Fibroblast of skin of back (primary cell): ENCODE measurements at regions not wholly inside any gene's neighbourhood (a gene's known extent, or its start where the extent isn't known, plus 50 kb on each side); places are given as distances from the start of the nearest gene placed in this dataset.
"Not testable (repeated sequence)": the region's sequence is repeated elsewhere in the genome, so short reads cannot be mapped to it uniquely, and the experiment has no call there.

ENCODE experiments used
- DNase-seq: peaks from one replicate; pipeline ENCODE4 v3.0.0-alpha.2; 2013

DNA sequence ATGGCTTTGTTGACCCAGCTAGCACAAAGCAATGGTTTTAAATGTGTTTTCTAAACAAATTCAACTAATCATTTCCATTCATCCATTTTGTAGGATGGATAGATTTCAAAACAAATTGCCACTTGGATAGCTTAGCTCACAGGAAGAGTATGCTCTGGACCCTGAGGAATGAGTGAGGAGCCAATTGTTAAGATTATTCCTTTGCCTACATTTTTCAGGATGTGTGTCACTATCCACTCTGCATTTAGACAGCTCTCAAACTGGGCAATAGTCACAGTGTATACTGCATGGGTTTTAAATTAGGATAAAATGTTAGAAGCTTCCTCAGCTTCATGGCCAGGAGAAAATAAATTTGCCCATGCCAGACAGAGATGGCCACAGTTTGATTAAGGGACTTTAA lies 605.6 kb upstream of the TEX47 start:
- DNase-seq, result peak; percentile 69

DNA sequence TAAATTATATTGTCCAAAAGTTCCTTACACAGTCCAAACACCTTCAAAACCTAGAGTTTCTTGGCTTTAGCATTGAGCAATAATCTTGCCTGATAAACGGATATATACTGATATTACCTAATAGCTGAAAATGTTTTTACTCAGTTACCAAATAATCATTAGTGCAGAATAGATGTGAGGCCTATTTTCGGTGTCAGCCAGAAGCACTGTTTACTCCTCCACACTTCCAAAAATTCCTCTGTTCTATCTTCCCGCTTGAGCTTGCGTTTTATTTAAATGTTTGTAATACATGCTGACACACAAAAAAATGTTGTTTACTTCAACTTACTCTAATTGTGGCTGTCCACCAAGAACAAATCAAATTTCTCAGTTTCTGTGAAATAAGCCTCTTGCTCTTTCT lies 606.2 kb upstream of the TEX47 start:
- no peak for DNase-seq

DNA sequence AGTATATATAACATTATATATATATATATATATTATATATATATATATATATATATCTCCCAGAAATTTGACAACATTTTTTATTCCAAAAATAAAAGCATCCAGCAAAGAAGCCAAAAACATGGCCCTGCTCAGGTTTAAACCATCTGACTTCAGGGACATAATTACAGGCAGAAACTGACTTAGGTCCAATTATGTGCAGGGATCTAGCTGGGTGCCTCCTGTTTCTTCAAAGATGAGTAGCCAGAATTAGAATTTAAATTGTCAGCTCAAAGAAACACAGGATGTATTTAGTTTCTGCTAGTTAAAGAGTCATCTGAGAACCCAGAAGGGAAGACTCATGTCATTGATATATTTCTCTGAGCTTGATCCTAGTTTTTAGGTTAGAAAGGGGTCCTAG lies 656.4 kb upstream of the TEX47 start:
- DNase-seq, result no peak

DNA sequence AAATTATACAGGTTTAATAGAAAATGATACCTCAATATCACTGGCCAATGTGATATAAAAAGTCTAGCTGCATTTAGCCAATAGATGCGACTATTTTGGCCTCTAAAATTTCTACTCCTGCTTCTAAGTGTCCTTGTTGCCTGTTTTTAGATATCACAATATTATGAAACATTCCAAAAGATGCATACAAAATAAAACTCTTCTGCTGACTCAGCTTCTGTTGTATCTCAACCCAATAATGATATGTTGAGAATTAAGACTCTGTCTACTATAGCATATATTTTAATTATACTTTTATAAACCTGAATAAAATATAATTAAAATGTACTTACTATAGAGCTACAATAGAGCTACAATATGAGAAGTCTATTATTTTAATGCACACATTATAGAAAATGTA lies 661.0 kb upstream of the TEX47 start:
- DNase-seq, result no peak

DNA sequence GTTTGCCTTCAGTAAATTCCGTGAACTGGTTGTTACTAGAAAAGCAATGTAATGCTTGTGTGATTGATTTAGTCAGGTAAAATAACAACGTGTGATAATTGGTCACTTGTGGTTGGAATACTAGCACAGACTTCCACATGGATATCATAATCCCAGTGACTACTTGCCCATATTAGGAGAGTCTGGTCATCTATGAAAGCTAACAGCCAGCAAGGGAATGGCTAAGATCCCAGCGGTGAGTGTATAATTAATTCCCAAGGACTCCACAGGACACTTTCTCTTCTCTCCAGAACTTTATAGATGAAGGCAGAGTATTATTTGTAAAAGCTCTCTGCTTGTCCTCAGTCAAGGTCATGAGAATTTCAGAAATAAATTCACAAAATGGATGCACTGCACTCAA lies 662.6 kb upstream of the TEX47 start:
- peak; percentile 1 for DNase-seq

DNA sequence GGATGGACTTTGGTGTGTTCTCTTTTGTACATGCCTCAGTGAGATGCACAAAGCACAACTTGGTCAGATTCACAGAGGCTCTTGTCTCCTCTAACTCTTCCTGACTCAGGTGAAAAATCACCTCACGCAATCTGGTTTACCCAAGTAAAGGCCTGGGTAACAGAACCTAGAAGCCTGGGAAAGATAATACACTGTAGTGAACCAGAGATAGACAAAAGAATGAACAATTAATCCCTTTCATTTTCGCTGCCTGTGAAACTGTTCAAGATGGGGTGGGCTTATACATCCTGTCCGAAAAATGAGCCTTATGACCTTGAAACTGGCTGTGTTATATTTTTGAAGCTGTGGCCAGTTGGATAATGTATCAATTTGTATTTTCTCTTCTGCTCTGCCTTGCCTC lies 678.9 kb upstream of the TEX47 start:
- no peak for DNase-seq

DNA sequence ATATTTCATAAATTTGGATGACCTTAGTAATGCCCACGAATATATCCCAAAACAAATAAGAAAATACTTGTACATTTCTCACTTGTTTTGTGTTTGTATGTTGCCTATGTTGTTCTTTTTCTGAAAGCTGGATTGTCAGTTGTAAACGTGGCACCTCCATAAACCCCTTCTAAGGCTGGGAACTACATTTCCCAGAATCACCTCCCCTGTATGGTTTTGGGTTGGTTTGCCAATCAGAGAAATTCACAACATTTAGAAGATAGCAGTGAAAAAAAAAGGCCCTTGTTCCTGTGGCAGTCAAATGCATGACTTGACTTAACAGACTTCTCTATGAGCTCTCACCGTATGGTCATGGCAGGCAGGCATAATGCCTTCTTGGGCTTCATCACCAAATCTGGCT lies 676.3 kb upstream of the STEAP1 start:
- no peak for DNase-seq

DNA sequence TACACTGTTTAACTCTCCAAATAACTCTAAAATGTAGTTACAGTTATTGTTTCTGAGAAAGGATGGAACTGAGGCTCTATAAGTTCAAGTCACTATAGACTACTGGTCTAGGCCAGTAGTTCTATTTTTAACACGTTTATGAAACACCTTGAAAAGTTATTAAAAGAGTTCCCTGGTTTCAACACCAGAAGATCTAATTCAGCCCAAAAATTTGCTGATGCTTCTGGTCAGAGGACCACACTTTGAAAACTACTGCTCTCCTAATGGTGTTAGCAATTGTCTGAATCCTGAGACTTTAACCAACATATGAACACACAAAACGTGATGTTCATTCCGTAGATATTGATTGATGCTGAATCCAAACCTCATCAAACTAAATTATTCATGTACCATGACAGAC lies 658.6 kb upstream of the STEAP1 start:
- DNase-seq, result no peak

DNA sequence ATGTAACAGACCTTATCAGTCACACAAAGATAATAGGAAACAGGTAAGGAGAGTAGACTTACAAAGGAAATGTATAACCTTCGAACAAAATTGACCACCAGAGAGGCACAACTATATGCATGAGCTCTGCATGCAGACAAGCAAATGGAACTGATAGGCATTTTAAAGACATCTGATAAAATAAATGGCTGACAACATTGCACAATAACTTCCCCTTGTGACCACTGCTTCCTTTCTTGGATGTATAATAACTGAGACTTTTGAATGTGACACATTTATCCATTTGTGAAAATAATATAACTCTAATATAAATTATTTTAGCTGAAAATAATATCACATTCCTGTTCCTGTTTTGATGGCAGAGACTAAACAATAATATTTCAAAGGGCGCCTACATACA lies 654.2 kb upstream of the STEAP1 start:
- no peak for DNase-seq

DNA sequence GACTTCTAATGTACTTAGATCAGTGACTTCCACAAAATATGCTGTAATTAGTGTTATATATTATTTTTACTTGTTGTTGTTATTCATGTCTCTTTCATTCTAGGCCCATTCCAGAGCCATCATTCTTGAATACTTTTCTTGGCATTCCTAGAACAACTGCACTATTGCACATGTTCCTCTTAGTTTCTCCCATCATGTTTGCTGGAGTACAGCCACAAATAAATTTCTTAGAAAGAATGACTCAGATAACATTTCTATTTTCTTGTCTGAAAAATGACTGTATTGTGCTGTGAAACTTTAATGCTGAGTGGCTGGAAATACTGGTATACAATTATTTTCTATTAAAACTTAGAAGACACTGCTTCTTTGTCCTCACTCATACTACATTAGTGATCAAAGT lies 651.0 kb upstream of the STEAP1 start:
- DNase-seq, result peak; percentile 2

DNA sequence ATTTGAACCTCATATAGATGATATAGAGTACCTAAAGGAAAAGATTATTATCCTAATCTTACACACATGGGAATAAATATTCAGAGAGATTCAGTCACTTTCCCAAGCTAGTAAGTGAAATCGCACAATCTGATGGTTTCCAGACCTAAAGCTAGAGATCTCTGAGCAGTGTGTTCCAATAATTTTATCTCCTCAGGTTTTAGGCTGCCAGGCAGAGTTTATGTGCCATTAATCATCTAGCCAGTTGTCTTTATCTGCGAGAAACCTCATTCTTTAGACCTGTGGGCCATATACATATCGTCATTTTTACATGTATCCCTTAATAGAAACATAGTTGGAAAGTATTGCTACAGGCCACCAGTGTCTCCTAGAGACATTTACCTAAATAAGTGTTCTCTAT lies 647.2 kb upstream of the STEAP1 start:
- no peak for DNase-seq

DNA sequence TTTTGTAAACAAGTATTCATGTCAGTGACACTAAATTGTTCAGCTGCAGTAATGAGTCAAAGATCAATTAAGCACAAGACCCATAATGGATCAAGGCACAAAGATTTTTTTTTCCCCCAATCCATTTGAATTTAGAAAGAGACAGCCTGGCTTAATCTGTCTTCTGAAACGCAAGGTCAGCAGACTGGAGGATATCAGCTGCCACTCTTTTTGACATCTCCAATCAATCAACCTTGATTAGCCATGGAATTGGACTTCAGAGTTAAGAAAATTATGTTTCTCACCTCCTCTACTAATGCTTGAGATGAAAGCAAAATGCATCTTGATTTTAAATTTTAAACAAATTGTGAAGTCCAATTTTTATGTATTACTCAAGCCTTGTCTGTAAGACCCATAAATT lies 642.4 kb upstream of the STEAP1 start:
- DNase-seq, result no peak

DNA sequence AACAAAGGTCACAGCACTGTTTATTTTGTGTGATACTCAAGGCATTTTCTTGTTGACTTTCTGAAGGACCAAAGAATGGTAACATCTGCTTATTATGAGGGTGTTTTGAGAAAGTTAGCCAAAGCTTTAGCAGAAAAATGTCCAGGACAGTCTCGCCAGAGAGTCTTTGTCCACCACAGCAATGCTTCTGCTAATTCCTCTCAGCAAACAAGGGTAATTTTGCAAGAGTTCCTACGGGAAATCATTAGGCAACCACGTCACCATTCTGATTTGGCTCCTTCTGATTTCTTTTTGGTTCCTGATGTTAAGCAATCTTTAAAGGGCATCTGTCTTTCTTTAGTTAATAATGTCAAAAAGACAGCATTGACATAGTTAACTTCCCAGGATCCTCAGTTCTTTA lies 639.3 kb upstream of the STEAP1 start:
- no peak for DNase-seq

DNA sequence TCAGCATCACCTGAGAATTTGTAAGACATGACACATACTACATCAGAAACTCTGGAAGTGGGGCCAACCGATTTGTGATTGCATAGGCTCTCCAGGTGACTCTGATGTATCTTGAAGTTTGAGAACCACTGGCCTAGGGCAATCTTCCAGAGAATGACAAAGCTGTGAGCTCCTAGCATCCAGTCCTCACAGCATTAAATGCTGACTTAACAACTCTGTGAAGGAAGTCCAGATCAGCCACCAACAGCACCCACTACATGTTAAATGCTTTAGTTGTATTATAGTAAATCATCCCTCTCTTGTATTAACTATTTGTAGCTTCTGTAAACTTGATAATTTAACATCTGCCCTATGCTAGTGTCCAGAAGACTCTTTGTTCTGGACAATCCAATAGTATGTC lies 636.5 kb upstream of the STEAP1 start:
- DNase-seq, result no peak

DNA sequence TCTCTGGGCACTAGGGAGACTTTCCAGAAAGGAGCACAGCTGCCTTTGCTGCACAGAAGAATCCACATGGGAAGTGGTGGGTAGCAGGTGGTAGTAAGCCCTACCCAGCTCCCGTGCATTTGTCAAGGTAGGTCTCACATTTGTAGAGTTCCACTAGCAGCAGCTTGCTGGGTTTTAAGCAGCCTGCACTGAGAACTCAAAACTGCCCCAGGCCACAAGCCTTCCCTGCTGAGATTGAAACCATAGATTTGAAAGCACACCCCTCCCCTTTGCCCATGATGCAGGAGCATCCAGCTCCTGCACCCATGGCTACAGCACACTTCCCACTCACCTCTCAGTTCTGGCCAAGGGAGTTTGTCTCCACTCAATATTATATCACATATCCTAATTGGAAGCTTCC lies 604.5 kb upstream of the STEAP1 start:
- no peak for DNase-seq

DNA sequence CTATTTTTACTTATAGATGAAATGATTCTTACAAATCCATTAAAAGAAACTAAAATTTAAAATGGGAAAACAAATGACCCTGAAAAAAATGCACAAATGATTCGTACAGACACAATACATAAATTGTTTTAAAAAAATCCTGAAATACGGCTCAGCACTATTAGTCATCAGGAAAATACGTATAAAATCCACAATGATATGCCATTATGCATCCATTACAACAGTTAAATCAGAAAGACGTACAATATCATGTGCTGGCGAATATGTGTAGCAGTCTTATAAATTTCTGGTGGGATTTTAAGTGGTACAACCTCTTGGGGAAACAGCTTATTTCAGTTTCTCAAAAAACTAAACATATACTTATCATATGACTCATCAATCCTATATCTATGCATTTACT lies 600.1 kb upstream of the STEAP1 start:
- peak; percentile 44 for DNase-seq

DNA sequence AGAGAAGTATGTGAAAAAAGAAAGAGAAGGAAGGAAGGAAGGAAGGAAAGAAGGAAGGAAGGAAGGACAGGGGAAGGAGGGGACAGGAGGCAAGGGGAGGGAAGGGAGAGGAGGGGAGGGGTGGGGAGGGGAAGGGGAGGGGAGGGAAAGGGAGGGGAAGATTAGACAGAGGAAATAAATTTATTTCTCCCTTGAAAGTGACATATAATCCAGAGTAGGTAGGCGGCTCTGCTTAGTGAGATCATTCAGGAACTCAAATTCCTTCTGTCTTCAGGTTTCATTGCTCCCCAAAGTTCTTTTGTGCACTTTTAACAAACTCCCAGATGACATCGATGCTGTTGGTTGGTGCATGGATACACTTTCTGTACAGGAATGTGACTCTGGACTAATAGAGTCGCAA lies 594.7 kb upstream of the STEAP1 start:
- no peak for DNase-seq

DNA sequence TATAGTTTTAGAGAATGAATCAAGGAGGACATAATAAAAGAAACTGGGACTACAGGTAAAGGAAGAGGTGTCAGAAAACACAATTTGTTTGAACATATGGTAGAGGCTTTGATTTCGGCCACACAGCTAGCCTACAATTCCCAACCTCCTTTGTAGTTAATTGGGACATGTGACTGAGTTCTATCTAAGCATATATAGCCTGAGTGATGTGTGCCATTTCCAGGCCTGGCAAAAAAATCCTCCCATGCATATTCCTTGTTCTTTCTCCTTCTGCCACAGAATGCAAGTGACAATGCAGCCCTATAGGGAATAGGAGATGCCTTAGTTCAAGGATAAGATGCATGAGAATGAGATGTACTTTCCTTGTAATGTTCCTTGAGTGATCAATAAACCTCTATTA lies 590.7 kb upstream of the STEAP1 start:
- no peak for DNase-seq

DNA sequence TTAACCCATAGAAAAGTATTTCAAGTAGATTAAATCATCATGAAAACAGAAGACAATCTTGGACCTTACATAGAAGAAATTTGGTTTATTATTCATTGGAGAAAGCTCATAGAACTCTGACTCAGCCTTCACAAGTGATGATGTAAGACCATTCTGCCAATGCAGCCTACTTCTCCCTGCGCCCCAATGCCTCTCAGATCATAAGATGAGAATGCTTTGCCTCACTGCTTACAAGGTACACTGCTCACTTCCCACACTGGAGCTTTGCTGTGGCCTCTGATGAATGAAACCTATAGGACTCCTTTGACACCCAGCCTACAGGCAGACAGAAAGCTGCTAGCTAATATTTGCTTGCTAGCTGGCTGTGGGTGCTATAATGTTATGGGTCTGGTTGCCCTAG lies 569.4 kb upstream of the STEAP1 start:
- DNase-seq, result peak; percentile 10

DNA sequence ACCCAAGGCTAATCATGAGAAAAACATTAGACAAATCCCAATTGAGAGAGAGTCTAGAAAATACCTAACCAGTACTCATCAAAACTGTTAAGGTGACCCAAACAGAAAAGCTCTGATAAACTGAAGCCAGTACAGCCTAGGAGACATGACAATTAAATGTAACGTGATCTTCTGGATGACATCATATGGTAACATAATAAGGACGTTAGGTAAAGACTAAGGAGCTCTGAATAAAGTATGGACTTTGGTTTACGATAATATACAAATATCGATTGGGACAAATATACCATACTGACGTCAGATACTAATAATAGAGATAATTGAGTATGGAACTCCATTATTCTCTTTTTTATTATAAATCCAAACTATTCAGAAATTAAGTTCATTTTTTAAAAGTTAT lies 561.1 kb upstream of the STEAP1 start:
- DNase-seq, result no peak

DNA sequence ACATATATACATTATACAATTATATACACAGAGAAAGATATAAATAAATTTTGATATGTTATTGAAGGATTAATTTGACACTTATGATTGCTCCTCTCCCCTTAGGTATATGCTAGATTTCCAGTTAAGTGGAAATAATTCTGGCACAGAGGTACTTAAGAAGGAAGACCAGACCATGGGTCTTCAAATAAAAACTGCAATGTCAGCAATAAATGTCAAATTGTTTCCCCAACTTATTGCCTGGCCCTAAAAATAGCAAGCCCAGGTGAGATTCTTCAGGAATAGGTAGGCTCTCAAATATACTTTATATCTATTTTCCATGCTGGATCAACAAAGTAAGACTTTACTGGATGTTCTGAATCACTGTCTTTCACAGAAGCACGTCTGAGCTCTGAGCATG lies 551.3 kb upstream of the STEAP1 start:
- no peak for DNase-seq

DNA sequence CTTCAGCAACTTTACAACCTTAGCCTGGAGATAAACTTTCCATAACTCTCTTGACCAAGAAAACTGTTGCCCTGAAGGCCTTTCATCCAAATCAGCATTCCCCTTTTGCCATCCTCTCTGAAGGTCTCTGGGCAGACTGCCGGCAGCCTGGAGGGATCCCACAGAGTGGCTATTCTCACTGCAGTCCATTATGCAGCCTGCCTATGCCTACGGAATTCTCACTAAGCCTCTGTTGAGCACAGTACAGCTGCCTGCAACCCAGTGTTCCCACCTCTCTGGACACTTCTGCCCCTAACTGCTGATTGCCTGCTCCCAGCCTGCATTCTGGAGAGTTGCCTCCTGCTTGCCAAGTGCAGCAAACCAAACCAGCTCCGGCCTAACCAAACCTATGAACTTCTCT lies 548.9 kb upstream of the STEAP1 start:
- DNase-seq, result no peak

DNA sequence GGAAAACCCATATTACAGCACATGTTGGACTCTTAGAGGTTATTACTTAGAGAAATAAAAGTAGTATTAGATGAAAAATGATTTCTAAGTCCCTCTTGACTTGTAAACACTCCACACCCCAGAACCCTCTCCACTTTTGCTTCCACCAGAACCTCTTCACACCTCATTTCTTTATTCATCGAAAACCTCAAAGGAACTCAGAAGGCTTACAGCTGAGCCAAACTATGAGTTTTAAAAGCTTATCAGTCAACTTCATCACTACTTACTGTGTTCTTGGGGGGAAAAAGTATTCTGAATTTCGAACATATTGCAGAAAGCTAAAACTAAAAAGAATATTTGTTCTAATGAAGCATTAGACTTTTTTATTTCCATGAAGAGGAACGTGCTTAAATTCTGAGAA lies 547.8 kb upstream of the STEAP1 start:
- no peak for DNase-seq

DNA sequence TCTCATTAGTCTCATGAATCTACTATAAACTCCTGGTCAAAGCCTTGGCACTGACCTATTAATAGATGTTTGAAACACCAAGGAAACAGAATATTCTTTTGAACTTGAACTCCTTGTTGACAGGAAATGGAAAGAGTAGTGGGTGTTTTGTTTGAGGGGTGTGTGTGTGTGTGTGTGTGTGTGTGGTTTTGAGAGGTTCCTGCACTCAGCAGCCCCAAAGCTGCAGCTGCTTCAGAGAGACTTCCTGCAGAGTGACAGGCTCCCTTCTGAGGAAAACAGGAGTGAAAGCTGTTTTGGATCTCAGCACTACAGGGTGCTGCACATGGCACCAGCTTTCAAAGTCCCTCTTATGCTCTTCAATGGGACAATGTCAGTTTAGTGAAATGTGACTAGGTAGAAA lies 546.5 kb upstream of the STEAP1 start:
- no peak for DNase-seq

DNA sequence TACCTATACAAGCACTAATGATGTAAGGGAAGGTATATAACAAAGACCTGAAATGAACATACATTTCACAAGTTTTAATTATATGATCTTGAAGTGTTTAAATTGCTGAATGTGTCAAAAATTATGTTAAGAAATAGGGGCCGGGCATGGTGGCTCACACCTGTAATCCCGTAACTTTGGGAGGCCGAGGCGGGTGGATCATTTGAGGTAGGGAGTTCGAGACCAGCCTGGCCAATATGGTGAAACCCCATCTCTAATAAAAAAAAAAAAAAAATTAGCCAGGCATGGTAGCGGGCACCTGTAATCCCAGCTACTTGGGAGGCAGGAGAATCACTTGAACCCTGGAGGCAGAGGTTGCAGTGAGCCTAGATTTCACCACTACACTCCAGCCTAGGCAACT lies 537.4 kb upstream of the STEAP1 start:
- DNase-seq, result not testable (repeated sequence)

DNA sequence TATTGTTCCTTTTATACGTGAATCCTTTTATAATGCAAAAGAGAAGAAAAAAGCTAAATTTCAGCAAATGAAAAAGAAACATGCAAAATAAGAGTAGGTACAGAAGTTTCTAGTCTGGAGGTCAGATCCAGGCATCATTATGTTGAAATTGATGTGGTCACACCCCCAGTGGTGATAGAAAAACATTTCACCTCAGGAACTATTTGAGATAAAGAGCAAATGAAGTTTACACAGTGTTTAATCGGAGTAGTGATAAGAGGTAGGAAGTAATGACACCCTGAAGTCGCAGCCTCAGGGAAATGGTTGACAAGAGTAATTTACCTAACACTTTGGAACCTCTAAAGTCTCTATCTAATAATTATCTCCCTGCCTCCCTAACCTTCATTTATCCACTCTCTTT lies 536.0 kb upstream of the STEAP1 start:
- no peak for DNase-seq
